MM.1S (cell line): ENCODE measurements at regions not wholly inside any gene's neighbourhood (a gene's known extent, or its start where the extent isn't known, plus 50 kb on each side); places are given as distances from the start of the nearest gene placed in this dataset.

Experiments
- DNase-seq: peaks from one replicate; pipeline ENCODE4 v3.0.0-alpha.2; 2015
- H2AFZ ChIP-seq: fragments of 300-600 bp; sonication (generic); 2 replicates; pipeline ENCODE4 v1.6.0; 2016; ENCODE audit warnings: antibody characterized with exemption, low read length
- H3F3A ChIP-seq: fragments of 300-600 bp; sonication (generic); 2 replicates; pipeline ENCODE4 v1.6.1; 2016; ENCODE audit warnings: mild to moderate bottlenecking, antibody characterized with exemption, low read length, moderate library complexity, mixed read lengths; ENCODE audit not compliant: insufficient read depth
- H3K27ac ChIP-seq: fragments of 300-600 bp; sonication (generic); 2 replicates; pipeline ENCODE4 v1.5.1; 2016; ENCODE audit warnings: mild to moderate bottlenecking, low read length
- H3K27me3 ChIP-seq: fragments of 300-600 bp; sonication (generic); replicated peaks from 2 replicates; pipeline ENCODE4 v1.6.0; 2016; ENCODE audit warnings: low read length; ENCODE audit not compliant: insufficient read depth
- H3K36me3 ChIP-seq: fragments of 300-600 bp; sonication (generic); replicated peaks from 2 replicates; pipeline ENCODE4 v1.6.1; 2016; ENCODE audit warnings: mild to moderate bottlenecking, low read length, mixed read lengths; ENCODE audit not compliant: insufficient read depth
- H3K4me1 ChIP-seq: fragments of 300-600 bp; sonication (generic); 2 replicates; pipeline ENCODE4 v1.6.1; 2016; ENCODE audit warnings: low read length, mixed read lengths
- H3K4me2 ChIP-seq: fragments of 300-600 bp; sonication (generic); 2 replicates; pipeline ENCODE4 v1.6.0; 2016; ENCODE audit warnings: low read depth, low read length
- H3K4me3 ChIP-seq: fragments of 300-600 bp; sonication (generic); 2 replicates; pipeline ENCODE4 v1.5.1; 2016; ENCODE audit warnings: low read length, mixed read lengths
- H3K79me2 ChIP-seq: fragments of 300-600 bp; sonication (generic); 2 replicates; pipeline ENCODE4 v1.6.1; 2016; ENCODE audit warnings: mixed run types, low read length, mixed read lengths
- H3K9ac ChIP-seq: fragments of 300-600 bp; sonication (generic); 2 replicates; pipeline ENCODE4 v1.6.1; 2016; ENCODE audit warnings: low read length, mixed read lengths
- H3K9me2 ChIP-seq: fragments of 300-600 bp; sonication (generic); replicated peaks from 2 replicates; pipeline ENCODE4 v1.6.1; 2016; ENCODE audit warnings: mild to moderate bottlenecking, low read length, mixed read lengths; ENCODE audit not compliant: insufficient read depth
- H3K9me3 ChIP-seq: fragments of 300-600 bp; sonication (generic); replicated peaks from 2 replicates; pipeline ENCODE4 v1.6.1; 2016; ENCODE audit warnings: mild to moderate bottlenecking, low read length, mixed read lengths; ENCODE audit not compliant: insufficient read depth
- H4K20me1 ChIP-seq: fragments of 300-600 bp; sonication (generic); 2 replicates; pipeline ENCODE4 v1.6.1; 2016; ENCODE audit warnings: mild to moderate bottlenecking, low read length, moderate library complexity, mixed read lengths; ENCODE audit not compliant: insufficient read depth
- EZH2 ChIP-seq: fragments of 300-600 bp; sonication (generic); optimal IDR thresholded peaks from 2 replicates; pipeline ENCODE3; 2017; ENCODE audit warnings: low read depth, mild to moderate bottlenecking, antibody characterized with exemption, low read length, mixed read lengths
- EZH2phosphoT487 ChIP-seq: fragments of 300-600 bp; sonication (generic); IDR thresholded peaks from 2 replicates; pipeline ENCODE4 v1.6.1; 2018; ENCODE audit warnings: antibody characterized with exemption, low read length
- TF ChIP-seq, protein P1 (sequence below): fragments of 300-600 bp; sonication (generic); IDR thresholded peaks from 2 replicates; pipeline ENCODE4 v1.5.1; 2016; ENCODE audit warnings: antibody characterized with exemption, low read length, mixed read lengths

DNA sequence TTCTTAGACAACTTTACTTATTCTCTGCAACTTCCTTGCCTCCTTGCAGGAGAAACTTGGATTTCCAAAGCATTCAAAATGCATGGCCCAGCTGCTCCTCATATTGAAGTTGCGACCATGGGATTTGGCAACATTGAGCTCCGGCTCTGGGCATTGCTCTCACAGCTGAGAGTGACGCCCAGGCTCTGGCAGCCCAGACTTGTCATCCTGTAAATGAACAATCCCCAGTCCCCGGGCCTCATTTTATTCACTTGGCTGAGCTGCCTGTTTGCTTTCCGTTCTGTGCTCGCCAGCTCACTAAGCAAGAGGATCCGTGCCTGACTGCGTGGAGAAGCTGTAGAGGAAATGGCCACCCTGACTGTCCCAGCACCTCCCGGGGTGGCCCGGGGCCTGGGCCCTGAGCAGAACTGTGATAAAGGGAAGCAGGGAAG is 119.5 kb upstream of the CD93 start:
- H3K9ac ChIP-seq = no peak overlapping the region
- H3K36me3 ChIP-seq = no peaks in the 10 kb centered on the region
- H3K79me2 ChIP-seq = no peaks in the 10 kb centered on the region
- H2AFZ ChIP-seq = no peak overlapping the region
- no peak for DNase-seq
- no peak for TF ChIP-seq EZH2phosphoT487
- TF ChIP-seq EZH2 = no peak
- TF ChIP-seq, protein P1, sequence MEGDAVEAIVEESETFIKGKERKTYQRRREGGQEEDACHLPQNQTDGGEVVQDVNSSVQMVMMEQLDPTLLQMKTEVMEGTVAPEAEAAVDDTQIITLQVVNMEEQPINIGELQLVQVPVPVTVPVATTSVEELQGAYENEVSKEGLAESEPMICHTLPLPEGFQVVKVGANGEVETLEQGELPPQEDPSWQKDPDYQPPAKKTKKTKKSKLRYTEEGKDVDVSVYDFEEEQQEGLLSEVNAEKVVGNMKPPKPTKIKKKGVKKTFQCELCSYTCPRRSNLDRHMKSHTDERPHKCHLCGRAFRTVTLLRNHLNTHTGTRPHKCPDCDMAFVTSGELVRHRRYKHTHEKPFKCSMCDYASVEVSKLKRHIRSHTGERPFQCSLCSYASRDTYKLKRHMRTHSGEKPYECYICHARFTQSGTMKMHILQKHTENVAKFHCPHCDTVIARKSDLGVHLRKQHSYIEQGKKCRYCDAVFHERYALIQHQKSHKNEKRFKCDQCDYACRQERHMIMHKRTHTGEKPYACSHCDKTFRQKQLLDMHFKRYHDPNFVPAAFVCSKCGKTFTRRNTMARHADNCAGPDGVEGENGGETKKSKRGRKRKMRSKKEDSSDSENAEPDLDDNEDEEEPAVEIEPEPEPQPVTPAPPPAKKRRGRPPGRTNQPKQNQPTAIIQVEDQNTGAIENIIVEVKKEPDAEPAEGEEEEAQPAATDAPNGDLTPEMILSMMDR = no peak
- no peaks in the 10 kb centered on the region for H3K4me1 ChIP-seq
- H3F3A ChIP-seq = no peaks in the 10 kb centered on the region
- H3K4me2 ChIP-seq = no peak overlapping the region
- H3K27ac ChIP-seq = no peak overlapping the region
- H3K9me3 ChIP-seq = no peaks in the 10 kb centered on the region
- H3K27me3 ChIP-seq = no peaks in the 10 kb centered on the region
- H3K9me2 ChIP-seq = no peaks in the 10 kb centered on the region
- no peaks in the 10 kb centered on the region for H4K20me1 ChIP-seq
- H3K4me3 ChIP-seq = no peak overlapping the region

DNA sequence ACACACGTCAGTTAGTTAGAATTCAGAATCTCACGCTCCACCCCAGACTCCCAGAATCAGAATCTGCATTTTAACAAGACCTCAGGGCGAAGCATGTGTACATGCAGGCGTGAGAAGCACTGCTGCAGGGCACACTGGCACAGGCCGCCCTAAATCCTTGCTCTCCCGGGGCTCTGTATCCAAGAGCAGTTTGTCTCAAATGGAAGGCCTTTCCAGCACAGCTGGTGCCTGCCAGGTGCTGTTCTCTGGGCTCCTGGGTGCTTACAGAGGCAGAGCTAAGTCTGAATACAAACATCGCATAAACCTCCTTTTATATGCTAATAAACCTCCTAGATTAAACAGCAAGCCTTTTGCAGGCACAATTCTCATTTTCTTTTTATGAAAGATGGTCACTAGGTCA is 119.1 kb upstream of the CD93 start:
- Histone ChIP-seq H3K9me3 (no peaks in the 10 kb centered on the region), H3F3A (no peaks in the 10 kb centered on the region), H3K36me3 (no peaks in the 10 kb centered on the region), H4K20me1 (no peaks in the 10 kb centered on the region), H3K79me2 (no peaks in the 10 kb centered on the region), H3K4me2 (no peak overlapping the region), H2AFZ (no peak overlapping the region), H3K4me1 (no peaks in the 10 kb centered on the region), H3K9ac (no peak overlapping the region), H3K27ac (no peak overlapping the region), H3K27me3 (no peaks in the 10 kb centered on the region), H3K4me3 (no peak overlapping the region), H3K9me2 (no peaks in the 10 kb centered on the region)
- no peak for DNase-seq
- TF ChIP-seq EZH2 = no peak
- TF ChIP-seq, protein P1 = no peak
- TF ChIP-seq EZH2phosphoT487 = no peak

DNA sequence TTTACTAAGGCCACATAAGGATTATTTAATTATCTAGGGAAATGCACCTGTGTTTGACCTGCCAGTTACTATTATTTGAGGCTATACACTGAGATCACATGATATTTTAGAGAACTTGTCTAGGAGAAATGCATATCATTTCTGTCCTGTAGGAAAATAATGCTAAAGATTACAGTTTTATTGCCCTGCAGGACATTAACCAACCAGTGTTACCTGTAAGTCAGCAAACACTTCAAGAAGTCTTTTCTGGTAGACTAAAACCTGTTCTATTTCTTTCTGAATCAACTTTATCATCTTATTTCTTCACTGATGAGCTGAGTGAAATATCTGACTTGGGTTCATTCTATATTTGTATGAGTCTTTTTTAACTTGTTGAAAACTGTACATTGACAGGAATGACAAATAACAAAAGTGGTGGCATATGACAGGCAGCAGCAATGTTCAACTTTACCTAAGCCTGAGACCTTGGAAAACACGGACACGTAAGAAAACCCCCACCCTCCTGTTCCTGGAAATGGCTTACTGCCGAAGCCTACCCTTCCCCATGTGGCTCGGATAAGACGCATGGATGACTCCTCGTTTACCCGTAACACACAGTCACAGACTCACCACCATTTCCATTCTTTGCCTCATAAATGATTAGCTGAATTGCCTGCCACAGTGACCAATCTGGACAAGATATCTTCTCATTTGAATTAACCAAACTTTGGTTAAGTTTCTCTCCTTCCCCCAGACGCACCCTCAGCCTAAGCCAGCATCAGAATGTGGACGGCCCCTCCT is 118.0 kb upstream of the CD93 start:
- Histone ChIP-seq H3K9ac (no peak overlapping the region), H4K20me1 (no peaks in the 10 kb centered on the region), H3K79me2 (no peaks in the 10 kb centered on the region), H2AFZ (no peak overlapping the region), H3K9me3 (no peaks in the 10 kb centered on the region), H3K4me3 (no peak overlapping the region), H3K9me2 (no peaks in the 10 kb centered on the region), H3K27ac (no peak overlapping the region), H3K27me3 (no peaks in the 10 kb centered on the region), H3K4me2 (no peak overlapping the region), H3F3A (no peaks in the 10 kb centered on the region), H3K36me3 (no peaks in the 10 kb centered on the region), H3K4me1 (no peaks in the 10 kb centered on the region)
- TF ChIP-seq EZH2 = no peak
- TF ChIP-seq EZH2phosphoT487 = no peak
- TF ChIP-seq, protein P1 = no peak
- no peak for DNase-seq
